ENCODE measurements at regions not wholly inside any gene's neighbourhood (a gene's known extent, or its start where the extent isn't known, plus 50 kb on each side); places are given as distances from the start of the nearest gene placed in this dataset.

- no peak for DNase-seq (ENCODE audit: low read depth)
- no peak for TF ChIP-seq CTCF (IDR thresholded peaks at IDR 0.05; ENCODE audit: low read depth, low read length, missing control alignments)
- H3K4me3 ChIP-seq (ENCODE audit: low read depth, low read length): no peak overlapping the region
These were observed 101.5 kb upstream of the USP15 start for GRCh38 chr12:62158461-62159360.

GRCh38 chr12:62162214-62162613 lies 98.0 kb upstream of the USP15 start:
- TF ChIP-seq CTCF (IDR thresholded peaks at IDR 0.05; ENCODE audit: low read depth, low read length, missing control alignments): no peak
- DNase-seq (ENCODE audit: low read depth): no peak
- no peak overlapping the region for H3K4me3 ChIP-seq (ENCODE audit: low read depth, low read length)

- DNase-seq (ENCODE audit: low read depth): no peak
- no peak overlapping the region for H3K4me3 ChIP-seq (ENCODE audit: low read depth, low read length)
- no peak for TF ChIP-seq CTCF (IDR thresholded peaks at IDR 0.05; ENCODE audit: low read depth, low read length, missing control alignments)
These were observed 96.8 kb upstream of the USP15 start for GRCh38 chr12:62163368-62163767.

- TF ChIP-seq CTCF (IDR thresholded peaks at IDR 0.05; ENCODE audit: low read depth, low read length, missing control alignments): no peak
- no peak overlapping the region for H3K4me3 ChIP-seq (ENCODE audit: low read depth, low read length)
- DNase-seq (ENCODE audit: low read depth): no peak
These were observed 96.2 kb upstream of the USP15 start for GRCh38 chr12:62164036-62164435.

GRCh38 chr12:62166525-62166924 lies 93.7 kb upstream of the USP15 start:
- no peak for DNase-seq (ENCODE audit: low read depth)
- TF ChIP-seq CTCF (IDR thresholded peaks at IDR 0.05; ENCODE audit: low read depth, low read length, missing control alignments): no peak
- no peak overlapping the region for H3K4me3 ChIP-seq (ENCODE audit: low read depth, low read length)

- H3K4me3 ChIP-seq (ENCODE audit: low read depth, low read length): no peak overlapping the region
- no peak for DNase-seq (ENCODE audit: low read depth)
These were observed 91.8 kb upstream of the USP15 start for GRCh38 chr12:62168411-62168810.

More at GRCh38 chr12:62168411-62168810, 91.8 kb upstream of the USP15 start:
- no peak for TF ChIP-seq CTCF (IDR thresholded peaks at IDR 0.05; ENCODE audit: low read depth, low read length, missing control alignments)
